ENCODE measurements at regions not wholly inside any gene's neighbourhood (a gene's known extent, or its start where the extent isn't known, plus 50 kb on each side); places are given as distances from the start of the nearest gene placed in this dataset.

DNA sequence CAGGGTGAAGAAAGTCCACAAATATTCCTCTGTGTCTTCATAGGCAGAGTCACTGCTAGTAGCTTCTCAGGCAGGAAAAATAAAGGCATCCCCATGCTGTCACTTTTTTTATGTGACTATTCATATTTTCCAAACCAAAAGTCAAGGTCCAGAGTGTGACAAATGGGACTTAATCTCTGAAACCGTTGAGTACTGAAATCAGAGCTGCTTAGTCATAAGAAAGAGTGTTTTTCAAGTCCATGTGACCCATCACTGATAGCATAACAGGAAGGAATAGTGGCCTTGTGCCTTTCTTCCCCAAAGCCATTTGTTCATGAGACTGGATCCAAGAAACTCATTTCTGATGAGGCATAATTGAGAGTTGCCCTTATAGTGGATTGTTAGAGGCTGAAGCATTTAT lies 210.3 kb upstream of the TSHZ2 start:
- TF ChIP-seq, protein P1, sequence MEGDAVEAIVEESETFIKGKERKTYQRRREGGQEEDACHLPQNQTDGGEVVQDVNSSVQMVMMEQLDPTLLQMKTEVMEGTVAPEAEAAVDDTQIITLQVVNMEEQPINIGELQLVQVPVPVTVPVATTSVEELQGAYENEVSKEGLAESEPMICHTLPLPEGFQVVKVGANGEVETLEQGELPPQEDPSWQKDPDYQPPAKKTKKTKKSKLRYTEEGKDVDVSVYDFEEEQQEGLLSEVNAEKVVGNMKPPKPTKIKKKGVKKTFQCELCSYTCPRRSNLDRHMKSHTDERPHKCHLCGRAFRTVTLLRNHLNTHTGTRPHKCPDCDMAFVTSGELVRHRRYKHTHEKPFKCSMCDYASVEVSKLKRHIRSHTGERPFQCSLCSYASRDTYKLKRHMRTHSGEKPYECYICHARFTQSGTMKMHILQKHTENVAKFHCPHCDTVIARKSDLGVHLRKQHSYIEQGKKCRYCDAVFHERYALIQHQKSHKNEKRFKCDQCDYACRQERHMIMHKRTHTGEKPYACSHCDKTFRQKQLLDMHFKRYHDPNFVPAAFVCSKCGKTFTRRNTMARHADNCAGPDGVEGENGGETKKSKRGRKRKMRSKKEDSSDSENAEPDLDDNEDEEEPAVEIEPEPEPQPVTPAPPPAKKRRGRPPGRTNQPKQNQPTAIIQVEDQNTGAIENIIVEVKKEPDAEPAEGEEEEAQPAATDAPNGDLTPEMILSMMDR (IDR thresholded peaks at IDR 0.05): no peak
- TF ChIP-seq POLR2A (IDR thresholded peaks at IDR 0.05): no peak

Measured in prostate gland (tissue), 2 donors.